Loucy (cell line): ENCODE measurements at regions not wholly inside any gene's neighbourhood (a gene's known extent, or its start where the extent isn't known, plus 50 kb on each side); places are given as distances from the start of the nearest gene placed in this dataset.

Source experiments
- EZH2phosphoT487 ChIP-seq: fragments of 200-600 bp; IDR thresholded peaks from 2 replicates; pipeline ENCODE4 v1.6.1; 2018; ENCODE audit warnings: antibody characterized with exemption, mild to moderate bottlenecking, moderate library complexity, borderline replicate concordance
- TF ChIP-seq, protein P1 (sequence below): fragments of 200-600 bp; sonication (generic); conservative IDR thresholded peaks from 2 replicates; pipeline ENCODE4 v1.5.1; 2014; ENCODE audit warnings: mild to moderate bottlenecking, antibody characterized with exemption, low read length

DNA sequence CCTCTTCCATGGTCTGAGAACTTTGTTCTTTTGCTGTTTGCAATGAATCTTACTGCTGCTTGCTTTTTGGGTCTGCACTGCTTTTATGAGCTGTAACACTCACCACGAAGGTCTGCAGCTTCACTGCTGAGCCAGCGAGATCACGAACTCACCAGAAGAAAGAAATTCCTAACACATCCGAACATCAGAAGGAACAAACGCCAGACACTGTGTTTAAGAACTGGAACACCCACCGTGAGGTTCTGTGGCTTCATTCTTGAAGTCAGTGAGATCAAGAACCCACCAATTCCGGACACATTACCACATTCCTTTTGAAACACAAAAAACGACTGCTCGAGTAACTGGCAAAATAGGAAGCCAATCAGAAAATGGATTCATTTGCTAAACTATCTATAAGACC is 471.8 kb downstream of the TFAP2A start:
- TF ChIP-seq, protein P1, sequence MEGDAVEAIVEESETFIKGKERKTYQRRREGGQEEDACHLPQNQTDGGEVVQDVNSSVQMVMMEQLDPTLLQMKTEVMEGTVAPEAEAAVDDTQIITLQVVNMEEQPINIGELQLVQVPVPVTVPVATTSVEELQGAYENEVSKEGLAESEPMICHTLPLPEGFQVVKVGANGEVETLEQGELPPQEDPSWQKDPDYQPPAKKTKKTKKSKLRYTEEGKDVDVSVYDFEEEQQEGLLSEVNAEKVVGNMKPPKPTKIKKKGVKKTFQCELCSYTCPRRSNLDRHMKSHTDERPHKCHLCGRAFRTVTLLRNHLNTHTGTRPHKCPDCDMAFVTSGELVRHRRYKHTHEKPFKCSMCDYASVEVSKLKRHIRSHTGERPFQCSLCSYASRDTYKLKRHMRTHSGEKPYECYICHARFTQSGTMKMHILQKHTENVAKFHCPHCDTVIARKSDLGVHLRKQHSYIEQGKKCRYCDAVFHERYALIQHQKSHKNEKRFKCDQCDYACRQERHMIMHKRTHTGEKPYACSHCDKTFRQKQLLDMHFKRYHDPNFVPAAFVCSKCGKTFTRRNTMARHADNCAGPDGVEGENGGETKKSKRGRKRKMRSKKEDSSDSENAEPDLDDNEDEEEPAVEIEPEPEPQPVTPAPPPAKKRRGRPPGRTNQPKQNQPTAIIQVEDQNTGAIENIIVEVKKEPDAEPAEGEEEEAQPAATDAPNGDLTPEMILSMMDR: no peak
- TF ChIP-seq EZH2phosphoT487: no peak
